ENCODE measurements at regions not wholly inside any gene's neighbourhood (a gene's known extent, or its start where the extent isn't known, plus 50 kb on each side); places are given as distances from the start of the nearest gene placed in this dataset.
A peak's percentile ranks its signal among the peaks of the same experiment; 100 is the strongest.

DNA sequence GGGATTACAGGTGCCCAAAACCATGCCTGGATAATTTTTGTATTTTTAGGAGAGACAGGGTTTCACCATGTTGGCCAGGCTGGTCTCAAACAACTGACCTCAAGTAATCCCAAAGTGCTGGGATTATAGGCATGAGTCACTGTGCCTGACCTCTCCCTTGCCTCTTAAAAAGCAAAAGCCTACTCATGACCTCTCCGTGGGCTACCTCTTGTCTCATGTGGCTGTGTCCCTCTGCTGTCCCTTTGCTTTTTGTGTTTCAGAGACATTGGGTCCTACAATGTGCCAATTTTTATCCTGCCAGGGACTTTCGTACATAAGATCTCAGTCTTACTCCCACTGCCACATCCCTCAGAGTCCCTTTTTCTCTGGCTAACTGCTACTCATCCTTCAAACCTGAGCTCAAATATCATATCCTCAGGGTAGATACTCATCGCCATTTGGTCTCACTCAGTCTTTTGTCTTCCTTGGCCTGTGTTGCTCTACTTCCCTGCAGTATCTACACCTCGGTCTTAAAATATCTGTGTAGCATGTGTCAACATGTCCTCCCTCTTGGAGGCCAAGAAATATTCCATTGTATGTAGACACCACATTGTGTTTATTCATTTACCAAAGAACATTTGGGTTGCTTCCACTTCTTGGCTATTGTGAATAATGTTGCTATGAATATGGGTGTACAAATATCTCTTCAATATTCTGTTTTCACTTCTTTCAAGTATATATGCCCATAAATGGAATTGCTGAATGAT, 465.0 kb upstream of the KLF6 start:
- no peak for DNase-seq (ENCODE audit: low read depth)
- TF ChIP-seq POLR2A (IDR thresholded peaks at IDR 0.05; ENCODE audit: extremely low read depth, insufficient read length) (no peak), MYC (IDR thresholded peaks at IDR 0.05; ENCODE audit: low read depth, low read length) (no peak)
- TF ChIP-seq, protein P1, sequence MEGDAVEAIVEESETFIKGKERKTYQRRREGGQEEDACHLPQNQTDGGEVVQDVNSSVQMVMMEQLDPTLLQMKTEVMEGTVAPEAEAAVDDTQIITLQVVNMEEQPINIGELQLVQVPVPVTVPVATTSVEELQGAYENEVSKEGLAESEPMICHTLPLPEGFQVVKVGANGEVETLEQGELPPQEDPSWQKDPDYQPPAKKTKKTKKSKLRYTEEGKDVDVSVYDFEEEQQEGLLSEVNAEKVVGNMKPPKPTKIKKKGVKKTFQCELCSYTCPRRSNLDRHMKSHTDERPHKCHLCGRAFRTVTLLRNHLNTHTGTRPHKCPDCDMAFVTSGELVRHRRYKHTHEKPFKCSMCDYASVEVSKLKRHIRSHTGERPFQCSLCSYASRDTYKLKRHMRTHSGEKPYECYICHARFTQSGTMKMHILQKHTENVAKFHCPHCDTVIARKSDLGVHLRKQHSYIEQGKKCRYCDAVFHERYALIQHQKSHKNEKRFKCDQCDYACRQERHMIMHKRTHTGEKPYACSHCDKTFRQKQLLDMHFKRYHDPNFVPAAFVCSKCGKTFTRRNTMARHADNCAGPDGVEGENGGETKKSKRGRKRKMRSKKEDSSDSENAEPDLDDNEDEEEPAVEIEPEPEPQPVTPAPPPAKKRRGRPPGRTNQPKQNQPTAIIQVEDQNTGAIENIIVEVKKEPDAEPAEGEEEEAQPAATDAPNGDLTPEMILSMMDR (IDR thresholded peaks at IDR 0.05; ENCODE audit: low read depth, low read length): no peak
- TF ChIP-seq, protein P2, sequence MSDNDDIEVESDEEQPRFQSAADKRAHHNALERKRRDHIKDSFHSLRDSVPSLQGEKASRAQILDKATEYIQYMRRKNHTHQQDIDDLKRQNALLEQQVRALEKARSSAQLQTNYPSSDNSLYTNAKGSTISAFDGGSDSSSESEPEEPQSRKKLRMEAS (IDR thresholded peaks at IDR 0.05; ENCODE audit: low read depth, low read length): no peak
- H3K4me3 ChIP-seq (ENCODE audit: low read depth, low read length): no peak overlapping the region

DNA sequence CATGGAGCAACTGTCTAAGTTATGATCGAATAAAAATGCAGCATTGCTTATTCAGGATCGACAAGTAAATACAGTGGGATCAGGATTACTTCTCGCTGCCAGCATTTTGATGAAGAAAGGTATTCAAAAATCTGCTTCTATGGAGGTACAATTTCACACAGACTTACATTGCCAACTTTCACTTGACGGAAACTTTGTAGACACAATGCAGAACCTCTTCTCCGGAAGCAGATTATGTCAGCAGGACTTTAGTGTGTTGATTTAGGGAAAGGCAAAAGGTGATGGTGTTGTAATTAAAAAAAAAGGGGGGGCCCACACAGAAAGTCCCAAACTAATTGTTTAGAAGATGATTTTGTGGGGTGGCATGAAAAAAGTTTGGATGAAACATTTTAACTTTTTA, 462.4 kb upstream of the KLF6 start:
- DNase-seq (ENCODE audit: low read depth): no peak
- no peak for TF ChIP-seq MYC (IDR thresholded peaks at IDR 0.05; ENCODE audit: low read depth, low read length)
- TF ChIP-seq, protein P2 (IDR thresholded peaks at IDR 0.05; ENCODE audit: low read depth, low read length): no peak
- TF ChIP-seq, protein P1 (IDR thresholded peaks at IDR 0.05; ENCODE audit: low read depth, low read length): no peak
- no peak for TF ChIP-seq POLR2A (IDR thresholded peaks at IDR 0.05; ENCODE audit: extremely low read depth, insufficient read length)
- H3K4me3 ChIP-seq (ENCODE audit: low read depth, low read length): no peak overlapping the region

DNA sequence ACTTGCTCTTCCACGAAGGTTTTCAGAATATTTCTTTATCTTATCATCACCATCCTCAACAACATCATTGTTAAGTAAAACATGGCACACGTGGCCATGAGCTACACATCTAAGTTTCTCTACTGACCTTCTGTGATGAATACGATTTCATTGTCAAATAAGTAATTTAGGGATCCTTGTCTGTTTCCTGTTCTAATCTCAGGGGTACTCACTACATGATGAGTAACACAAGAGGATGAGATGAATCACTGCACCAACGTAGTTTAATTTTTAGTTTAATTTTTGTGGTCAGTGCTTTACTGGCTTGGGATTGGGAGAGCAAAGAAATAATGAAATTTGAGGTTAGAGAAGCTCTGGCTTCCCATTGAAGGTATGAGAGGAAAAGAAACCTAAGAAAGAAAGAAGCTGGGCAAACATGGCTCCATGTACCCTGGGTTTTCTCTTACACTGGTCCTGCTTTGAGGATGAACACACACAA, 461.9 kb upstream of the KLF6 start:
- TF ChIP-seq, protein P2 (IDR thresholded peaks at IDR 0.05; ENCODE audit: low read depth, low read length): no peak
- no peak for TF ChIP-seq POLR2A (IDR thresholded peaks at IDR 0.05; ENCODE audit: extremely low read depth, insufficient read length)
- TF ChIP-seq, protein P1 (IDR thresholded peaks at IDR 0.05; ENCODE audit: low read depth, low read length): no peak
- TF ChIP-seq MYC (IDR thresholded peaks at IDR 0.05; ENCODE audit: low read depth, low read length): no peak
- no peak for DNase-seq (ENCODE audit: low read depth)
- no peak overlapping the region for H3K4me3 ChIP-seq (ENCODE audit: low read depth, low read length)

DNA sequence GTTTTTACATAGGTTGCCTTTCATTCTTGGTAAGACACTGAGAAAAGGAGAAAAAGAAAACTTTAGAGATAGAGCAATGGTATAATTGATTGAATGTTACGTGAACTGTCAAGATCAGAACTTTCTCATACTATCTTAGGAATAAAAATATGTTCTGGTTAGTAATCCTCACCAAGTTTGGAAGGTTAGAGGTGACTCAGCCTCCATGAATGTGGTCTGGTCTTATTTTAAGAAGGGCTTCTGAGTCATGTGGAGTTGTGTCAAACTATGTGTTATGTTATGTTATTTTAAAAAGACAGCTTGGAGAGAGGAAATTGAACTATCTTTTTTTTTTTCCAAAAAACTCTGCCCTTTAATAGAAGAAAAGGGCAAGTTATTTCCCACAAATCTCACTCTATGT, 458.6 kb upstream of the KLF6 start:
- DNase-seq (ENCODE audit: low read depth): peak; percentile 54
- TF ChIP-seq MYC (IDR thresholded peaks at IDR 0.05; ENCODE audit: low read depth, low read length): no peak
- TF ChIP-seq, protein P1 (IDR thresholded peaks at IDR 0.05; ENCODE audit: low read depth, low read length): no peak
- TF ChIP-seq, protein P2 (IDR thresholded peaks at IDR 0.05; ENCODE audit: low read depth, low read length): no peak
- TF ChIP-seq POLR2A (IDR thresholded peaks at IDR 0.05; ENCODE audit: extremely low read depth, insufficient read length): no peak
- H3K4me3 ChIP-seq (ENCODE audit: low read depth, low read length): no peak overlapping the region

DNA sequence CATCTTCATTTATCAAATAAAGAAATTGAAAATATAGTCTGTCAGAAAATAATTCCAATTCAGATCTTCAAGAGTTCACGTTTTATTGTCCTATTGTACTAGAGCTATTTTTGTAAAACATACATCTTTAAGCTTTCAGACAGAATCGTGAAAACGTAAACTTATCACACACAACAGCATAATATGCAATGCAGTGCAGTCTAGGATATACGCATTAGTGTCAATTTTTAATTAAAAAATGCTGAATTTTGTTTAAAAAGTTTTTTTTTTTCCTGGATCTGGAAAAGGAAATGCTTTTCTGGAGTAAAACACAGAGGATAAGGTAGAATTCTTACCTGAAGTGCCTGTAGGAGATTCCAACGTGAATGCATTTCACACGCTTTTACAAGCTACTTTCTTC, 458.2 kb upstream of the KLF6 start:
- no peak for DNase-seq (ENCODE audit: low read depth)
- H3K4me3 ChIP-seq (ENCODE audit: low read depth, low read length): no peak overlapping the region
- TF ChIP-seq, protein P1 (IDR thresholded peaks at IDR 0.05; ENCODE audit: low read depth, low read length): no peak
- no peak for TF ChIP-seq POLR2A (IDR thresholded peaks at IDR 0.05; ENCODE audit: extremely low read depth, insufficient read length)
- TF ChIP-seq, protein P2 (IDR thresholded peaks at IDR 0.05; ENCODE audit: low read depth, low read length): no peak
- no peak for TF ChIP-seq MYC (IDR thresholded peaks at IDR 0.05; ENCODE audit: low read depth, low read length)

All from NB4 (cell line).